ENCODE measurements at regions not wholly inside any gene's neighbourhood (a gene's known extent, or its start where the extent isn't known, plus 50 kb on each side); places are given as distances from the start of the nearest gene placed in this dataset.

GRCh38 chr5:5822729-5823257 is 400.3 kb downstream of the ICE1 start:
- Histone ChIP-seq H3K36me3 (no peaks in the 10 kb centered on the region), H3K4me1 (no peaks in the 10 kb centered on the region), H3K4me3 (no peak overlapping the region), H3K27ac (no peak overlapping the region), H3K27me3 (no peaks in the 10 kb centered on the region), H3K9me3 (no peaks in the 10 kb centered on the region)
- 75 to 83% methylated on average over 3 of the region's 3 CpGs for WGBS, 2 donors
- DNase-seq = no peak
- intact Hi-C loops (cut with DNase I) = no loop called here
- TF ChIP-seq POLR2A (IDR thresholded peaks at IDR 0.05) (no peak), POLR2AphosphoS5 (IDR thresholded peaks at IDR 0.05) (no peak), CTCF (IDR thresholded peaks at IDR 0.05) (no peak), EP300 (IDR thresholded peaks at IDR 0.05) (no peak)

GRCh38 chr5:5816960-5817359 is 394.5 kb downstream of the ICE1 start:
- Histone ChIP-seq H3K27ac (no peak overlapping the region), H3K36me3 (no peaks in the 10 kb centered on the region), H3K4me3 (no peak overlapping the region), H3K27me3 (no peaks in the 10 kb centered on the region), H3K4me1 (no peaks in the 10 kb centered on the region), H3K9me3 (no peaks in the 10 kb centered on the region)
- DNase-seq = no peak
- TF ChIP-seq POLR2A (IDR thresholded peaks at IDR 0.05) = no peak
- no peak for TF ChIP-seq EP300 (IDR thresholded peaks at IDR 0.05)
- no peak for TF ChIP-seq CTCF (IDR thresholded peaks at IDR 0.05)
- no peak for TF ChIP-seq POLR2AphosphoS5 (IDR thresholded peaks at IDR 0.05)
- intact Hi-C loops (cut with DNase I) = no loop called here

- Histone ChIP-seq H3K27me3 (no peaks in the 10 kb centered on the region), H3K4me1 (no peaks in the 10 kb centered on the region), H3K27ac (no peak overlapping the region), H3K36me3 (no peaks in the 10 kb centered on the region), H3K9me3 (no peaks in the 10 kb centered on the region), H3K4me3 (no peak overlapping the region)
- intact Hi-C loops (cut with DNase I) = no loop called here
- DNase-seq = no peak
- TF ChIP-seq EP300 (IDR thresholded peaks at IDR 0.05) (no peak), CTCF (IDR thresholded peaks at IDR 0.05) (no peak), POLR2A (IDR thresholded peaks at IDR 0.05) (no peak), POLR2AphosphoS5 (IDR thresholded peaks at IDR 0.05) (no peak)
- 39 to 52% methylated on average over 5 of the region's 5 CpGs for WGBS, 2 donors
Measured at GRCh38 chr5:5813441-5813840, 391.0 kb downstream of the ICE1 start.

GRCh38 chr5:5810461-5810860 is 388.0 kb downstream of the ICE1 start:
- TF ChIP-seq CTCF (IDR thresholded peaks at IDR 0.05) = no peak
- no peak for TF ChIP-seq POLR2AphosphoS5 (IDR thresholded peaks at IDR 0.05)
- no peak for TF ChIP-seq POLR2A (IDR thresholded peaks at IDR 0.05)
- TF ChIP-seq EP300 (IDR thresholded peaks at IDR 0.05) = no peak
- Histone ChIP-seq H3K36me3 (no peaks in the 10 kb centered on the region), H3K9me3 (no peaks in the 10 kb centered on the region), H3K4me3 (no peak overlapping the region), H3K27ac (no peak overlapping the region), H3K4me1 (no peaks in the 10 kb centered on the region), H3K27me3 (no peaks in the 10 kb centered on the region)
- WGBS, 2 donors = 53 to 65% methylated on average over 2 of the region's 2 CpGs
- intact Hi-C loops (cut with DNase I) = no loop called here
- no peak for DNase-seq

- Histone ChIP-seq H3K4me3 (no peak overlapping the region), H3K4me1 (no peaks in the 10 kb centered on the region), H3K9me3 (no peaks in the 10 kb centered on the region), H3K36me3 (no peaks in the 10 kb centered on the region), H3K27ac (no peak overlapping the region), H3K27me3 (no peaks in the 10 kb centered on the region)
- no peak for DNase-seq
- WGBS, 2 donors = 93 to 95% methylated on average over 7 of the region's 7 CpGs
- intact Hi-C loops (cut with DNase I) = no loop called here
- no peak for TF ChIP-seq POLR2A (IDR thresholded peaks at IDR 0.05)
- TF ChIP-seq POLR2AphosphoS5 (IDR thresholded peaks at IDR 0.05) = no peak
- no peak for TF ChIP-seq EP300 (IDR thresholded peaks at IDR 0.05)
- TF ChIP-seq CTCF (IDR thresholded peaks at IDR 0.05) = no peak
Measured at GRCh38 chr5:5805916-5806315, 383.4 kb downstream of the ICE1 start.

Data from sigmoid colon (tissue), 6 donors.